ENCODE measurements at regions not wholly inside any gene's neighbourhood (a gene's known extent, or its start where the extent isn't known, plus 50 kb on each side); places are given as distances from the start of the nearest gene placed in this dataset.

DNA sequence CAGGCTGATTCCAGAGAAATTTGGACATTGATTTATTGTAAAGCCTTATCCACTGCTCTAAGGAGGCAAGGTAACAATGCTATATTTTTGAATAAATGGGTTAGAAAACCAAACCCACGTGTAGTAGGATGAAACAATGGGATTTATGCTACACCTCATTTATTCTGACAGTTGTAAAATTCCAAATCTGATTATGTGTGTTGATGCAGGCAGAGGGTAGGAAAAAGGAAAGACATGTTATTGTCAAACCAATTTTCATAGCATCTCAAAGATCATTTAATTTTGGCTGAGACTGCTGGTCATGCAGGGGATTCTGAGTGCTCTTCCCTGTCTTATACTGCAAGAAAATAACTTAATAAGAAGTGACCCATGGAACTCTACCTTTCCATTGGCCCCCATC is 1219.9 kb upstream of the SORCS1 start:
- peaks cover 4% of the 10 kb centered on the region; the same call in 1 of the 2 replicates for H3K9me3 Mint-ChIP-seq
- TF ChIP-seq, protein P1, sequence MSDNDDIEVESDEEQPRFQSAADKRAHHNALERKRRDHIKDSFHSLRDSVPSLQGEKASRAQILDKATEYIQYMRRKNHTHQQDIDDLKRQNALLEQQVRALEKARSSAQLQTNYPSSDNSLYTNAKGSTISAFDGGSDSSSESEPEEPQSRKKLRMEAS (CRISPR knock-in tag; IDR thresholded peaks at IDR 0.05): no peak
- no peak for TF ChIP-seq FOXK1 (CRISPR knock-in tag; IDR thresholded peaks at IDR 0.05)
- no peak for TF ChIP-seq ZNF425 (CRISPR knock-in tag; conservative IDR thresholded peaks at IDR 0.05)
- peaks cover 7% of the 10 kb centered on the region for H3K4me1 Mint-ChIP-seq
- ATAC-seq (no peak), DNase-seq (ENCODE audit: low spot score) (no peak)
- H3K27me3 Mint-ChIP-seq (ENCODE audit: low read depth): no peaks in the 10 kb centered on the region
- ChIA-PET CTCF (no interaction called here), POLR2A (no interaction called here)
- H3K36me3 Mint-ChIP-seq: no peaks in the 10 kb centered on the region
- H3K4me3 Mint-ChIP-seq: no peak overlapping the region
- no peak overlapping the region for H3K27ac Mint-ChIP-seq

DNA sequence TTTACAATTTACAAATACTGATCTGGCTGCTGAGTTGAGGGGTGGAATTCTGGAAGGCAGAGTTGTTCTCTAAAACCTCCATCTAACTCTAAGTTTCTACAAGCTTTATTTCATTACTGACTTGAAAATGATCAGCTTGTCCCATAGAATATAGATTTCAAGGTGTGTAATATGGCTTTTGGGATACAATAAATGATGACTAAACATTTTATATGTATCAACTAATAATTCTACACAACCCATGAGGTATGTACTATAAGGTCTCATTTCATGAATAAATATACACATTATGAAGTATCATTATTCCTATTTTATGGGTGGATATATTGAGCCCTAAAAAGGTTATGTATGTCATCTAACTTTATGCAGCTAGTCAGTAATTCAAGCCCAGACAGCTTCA is 1214.3 kb upstream of the SORCS1 start:
- DNase-seq (ENCODE audit: low spot score): no peak
- CTCF ChIA-PET: no interaction called here

More for the DNA sequence above, 1214.3 kb upstream of the SORCS1 start:
- ATAC-seq: no peak
- H3K36me3 Mint-ChIP-seq: no peaks in the 10 kb centered on the region
- peaks cover 4% of the 10 kb centered on the region for H3K9me3 Mint-ChIP-seq
- no peaks in the 10 kb centered on the region for H3K4me1 Mint-ChIP-seq
- POLR2A ChIA-PET: no interaction called here
- no peak overlapping the region for H3K4me3 Mint-ChIP-seq
- H3K27ac Mint-ChIP-seq: no peak overlapping the region
- no peaks in the 10 kb centered on the region for H3K27me3 Mint-ChIP-seq (ENCODE audit: low read depth)
- TF ChIP-seq E2F5 (CRISPR knock-in tag; IDR thresholded peaks at IDR 0.05) (no peak), ZNF219 (CRISPR knock-in tag; IDR thresholded peaks at IDR 0.05; ENCODE audit: borderline replicate concordance) (no peak), ATF2 (CRISPR knock-in tag; IDR thresholded peaks at IDR 0.05; ENCODE audit: borderline replicate concordance, low read depth) (no peak), MXD4 (CRISPR knock-in tag; IDR thresholded peaks at IDR 0.05; ENCODE audit: borderline replicate concordance) (no peak), NR1H2 (CRISPR knock-in tag; IDR thresholded peaks at IDR 0.05) (no peak), JUN (CRISPR knock-in tag; IDR thresholded peaks at IDR 0.05) (no peak), ATF1 (CRISPR knock-in tag; IDR thresholded peaks at IDR 0.05) (no peak), JAZF1 (CRISPR knock-in tag; IDR thresholded peaks at IDR 0.05) (no peak), SMAD3 (CRISPR knock-in tag; IDR thresholded peaks at IDR 0.05; ENCODE audit: borderline replicate concordance) (no peak), ARID4B (CRISPR knock-in tag; IDR thresholded peaks at IDR 0.05; ENCODE audit: borderline replicate concordance) (no peak), ATF6 (CRISPR knock-in tag; IDR thresholded peaks at IDR 0.05) (no peak), GTF2I (CRISPR knock-in tag; conservative IDR thresholded peaks at IDR 0.05) (no peak), NFATC4 (CRISPR knock-in tag; IDR thresholded peaks at IDR 0.05) (no peak), PRRX2 (CRISPR knock-in tag; IDR thresholded peaks at IDR 0.05) (no peak)
- TF ChIP-seq, protein P2, sequence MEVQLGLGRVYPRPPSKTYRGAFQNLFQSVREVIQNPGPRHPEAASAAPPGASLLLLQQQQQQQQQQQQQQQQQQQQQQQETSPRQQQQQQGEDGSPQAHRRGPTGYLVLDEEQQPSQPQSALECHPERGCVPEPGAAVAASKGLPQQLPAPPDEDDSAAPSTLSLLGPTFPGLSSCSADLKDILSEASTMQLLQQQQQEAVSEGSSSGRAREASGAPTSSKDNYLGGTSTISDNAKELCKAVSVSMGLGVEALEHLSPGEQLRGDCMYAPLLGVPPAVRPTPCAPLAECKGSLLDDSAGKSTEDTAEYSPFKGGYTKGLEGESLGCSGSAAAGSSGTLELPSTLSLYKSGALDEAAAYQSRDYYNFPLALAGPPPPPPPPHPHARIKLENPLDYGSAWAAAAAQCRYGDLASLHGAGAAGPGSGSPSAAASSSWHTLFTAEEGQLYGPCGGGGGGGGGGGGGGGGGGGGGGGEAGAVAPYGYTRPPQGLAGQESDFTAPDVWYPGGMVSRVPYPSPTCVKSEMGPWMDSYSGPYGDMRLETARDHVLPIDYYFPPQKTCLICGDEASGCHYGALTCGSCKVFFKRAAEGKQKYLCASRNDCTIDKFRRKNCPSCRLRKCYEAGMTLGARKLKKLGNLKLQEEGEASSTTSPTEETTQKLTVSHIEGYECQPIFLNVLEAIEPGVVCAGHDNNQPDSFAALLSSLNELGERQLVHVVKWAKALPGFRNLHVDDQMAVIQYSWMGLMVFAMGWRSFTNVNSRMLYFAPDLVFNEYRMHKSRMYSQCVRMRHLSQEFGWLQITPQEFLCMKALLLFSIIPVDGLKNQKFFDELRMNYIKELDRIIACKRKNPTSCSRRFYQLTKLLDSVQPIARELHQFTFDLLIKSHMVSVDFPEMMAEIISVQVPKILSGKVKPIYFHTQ (CRISPR knock-in tag; IDR thresholded peaks at IDR 0.05): no peak

Measured in WTC11 (cell line).